Natural killer cell (primary cell): ENCODE measurements at regions not wholly inside any gene's neighbourhood (a gene's known extent, or its start where the extent isn't known, plus 50 kb on each side); places are given as distances from the start of the nearest gene placed in this dataset.

Source experiments
- ATAC-seq, 3 donors: fragments of 150-1000 bp in 2 of 3; fragments of 200-7000 bp in 1 of 3; cut with Tn5 transposase; 1 replicate in 1 of 3; 2 replicates in 2 of 3; pipeline ENCODE4 v1.10.0; 2021; ENCODE audit warnings: mild to moderate bottlenecking in 2 of 3, moderate library complexity in 2 of 3
- DNase-seq, 2 donors: peaks; one replicate each; pipeline versions ENCODE4 v3.0.0 to v3.0.0-alpha.2; 2013 to 2021; ENCODE audit warnings: mixed read lengths in 1 of 2
- H3K27ac ChIP-seq: one replicate; pipeline ENCODE4 v1.5.1; 2013; ENCODE audit warnings: mild to moderate bottlenecking, low read length
- H3K27me3 ChIP-seq: one replicate; pipeline ENCODE4 v1.6.1; 2013; ENCODE audit warnings: low read length; ENCODE audit not compliant: control insufficient read depth, insufficient read depth
- H3K36me3 ChIP-seq: one replicate; pipeline ENCODE4 v1.6.1; 2013; ENCODE audit warnings: low read length; ENCODE audit not compliant: control insufficient read depth, insufficient read depth
- H3K4me1 ChIP-seq: one replicate; pipeline ENCODE4 v1.6.1; 2013; ENCODE audit warnings: low read length; ENCODE audit not compliant: control insufficient read depth, insufficient read depth
- H3K4me3 ChIP-seq: one replicate; pipeline ENCODE4 v1.5.1; 2013; ENCODE audit warnings: low read length
- H3K9me3 ChIP-seq: one replicate; pipeline ENCODE4 v1.6.1; 2013; ENCODE audit warnings: low read length; ENCODE audit not compliant: control insufficient read depth, insufficient read depth
- H3K27ac Mint-ChIP-seq, 2 donors: one replicate each; pipeline ENCODE4 v1.8.0; 2022; ENCODE audit warnings: mild to moderate bottlenecking in 2 of 2, mixed read lengths in 2 of 2, moderate library complexity in 1 of 2
- H3K27me3 Mint-ChIP-seq, 2 donors: one replicate each; pipeline ENCODE4 v1.8.0; 2022; ENCODE audit warnings: low read depth in 2 of 2, mixed read lengths in 2 of 2
- H3K36me3 Mint-ChIP-seq: one replicate; pipeline ENCODE4 v1.8.0; 2022; ENCODE audit warnings: mixed read lengths
- H3K4me1 Mint-ChIP-seq, 2 donors: one replicate each; pipeline ENCODE4 v1.8.0; 2022; ENCODE audit warnings: mixed read lengths in 2 of 2
- H3K4me3 Mint-ChIP-seq: one replicate; pipeline ENCODE4 v1.8.0; 2022; ENCODE audit warnings: mild to moderate bottlenecking, moderate library complexity, mixed read lengths
- H3K9me3 Mint-ChIP-seq, 2 donors: one replicate each; pipeline ENCODE4 v1.8.0; 2022; ENCODE audit warnings: mixed read lengths in 2 of 2
- WGBS: methylation state at CpG from one replicate; pipeline ENCODE4 v1.1.7; 2013; ENCODE audit warnings: missing lambda C conversion rate; ENCODE audit not compliant: insufficient coverage; 5-methylcytosine and 5-hydroxymethylcytosine counted together
- intact Hi-C: fragments of 100-400 bp; cut with micrococcal nuclease; formaldehyde crosslinking; loops from one replicate; pipeline ENCODE4 v1.14.2; 2022
- TF ChIP-seq, protein P1 (sequence below): fragments of 200-600 bp; IDR thresholded peaks from one replicate; pipeline ENCODE4 v1.8.0; 2022; ENCODE audit warnings: antibody characterized with exemption

DNA sequence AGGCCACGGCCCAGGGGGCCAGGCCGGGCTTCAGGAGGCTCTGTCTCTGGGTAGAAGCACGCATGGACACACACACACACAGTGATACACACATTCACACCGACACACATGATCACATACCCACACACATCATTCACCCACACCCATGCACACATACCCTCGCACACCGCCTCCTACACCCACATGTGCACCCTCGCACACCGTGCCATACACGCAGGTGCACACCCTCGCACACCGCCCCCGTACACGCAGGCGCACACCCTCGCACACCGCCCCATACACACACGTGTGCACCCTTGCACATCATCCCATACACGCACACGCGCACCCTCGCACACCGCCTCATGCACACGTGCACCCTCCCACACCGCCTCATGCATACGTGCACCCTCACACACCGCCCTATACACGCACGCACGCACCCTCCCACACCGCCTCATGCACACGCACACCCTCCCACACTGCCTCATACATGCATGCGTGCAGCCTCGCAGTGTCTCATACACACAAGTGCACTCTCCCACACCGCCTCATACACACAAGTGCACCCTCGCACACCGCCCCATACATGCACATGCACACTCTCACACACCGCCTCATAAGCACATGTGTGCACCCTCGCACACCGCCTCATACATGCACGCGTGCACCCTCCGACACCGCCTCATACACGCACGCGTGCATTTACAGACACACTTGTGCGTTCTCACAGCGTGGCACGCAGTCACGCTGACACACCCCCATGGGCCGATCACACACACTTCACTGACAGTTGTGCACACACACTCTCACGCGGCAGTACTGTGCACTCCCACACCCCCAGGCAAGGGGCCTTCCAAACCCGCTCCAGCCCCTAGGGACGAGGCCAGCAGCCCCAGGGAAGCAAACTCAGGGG lies 128.1 kb downstream of the SIK1 start:
- intact Hi-C loops = no loop called here
- Mint-ChIP-seq H3K9me3 (peaks cover 0 to 2% of the 10 kb centered on the region in 2 donors), H3K36me3 (no peaks in the 10 kb centered on the region), H3K4me1 (no peaks in the 10 kb centered on the region), H3K27ac (no peak overlapping the region), H3K4me3 (no peak overlapping the region), H3K27me3 (peaks cover 8 to 12% of the 10 kb centered on the region in 2 donors)
- Histone ChIP-seq H3K9me3 (peaks cover 3% of the 10 kb centered on the region), H3K27me3 (no peaks in the 10 kb centered on the region), H3K4me1 (peaks cover 3% of the 10 kb centered on the region), H3K36me3 (no peaks in the 10 kb centered on the region), H3K4me3 (no peak overlapping the region), H3K27ac (no peak overlapping the region)
- ATAC-seq (peak in 1 of 3 donors; percentile 22), DNase-seq (no peak)
- TF ChIP-seq, protein P1, sequence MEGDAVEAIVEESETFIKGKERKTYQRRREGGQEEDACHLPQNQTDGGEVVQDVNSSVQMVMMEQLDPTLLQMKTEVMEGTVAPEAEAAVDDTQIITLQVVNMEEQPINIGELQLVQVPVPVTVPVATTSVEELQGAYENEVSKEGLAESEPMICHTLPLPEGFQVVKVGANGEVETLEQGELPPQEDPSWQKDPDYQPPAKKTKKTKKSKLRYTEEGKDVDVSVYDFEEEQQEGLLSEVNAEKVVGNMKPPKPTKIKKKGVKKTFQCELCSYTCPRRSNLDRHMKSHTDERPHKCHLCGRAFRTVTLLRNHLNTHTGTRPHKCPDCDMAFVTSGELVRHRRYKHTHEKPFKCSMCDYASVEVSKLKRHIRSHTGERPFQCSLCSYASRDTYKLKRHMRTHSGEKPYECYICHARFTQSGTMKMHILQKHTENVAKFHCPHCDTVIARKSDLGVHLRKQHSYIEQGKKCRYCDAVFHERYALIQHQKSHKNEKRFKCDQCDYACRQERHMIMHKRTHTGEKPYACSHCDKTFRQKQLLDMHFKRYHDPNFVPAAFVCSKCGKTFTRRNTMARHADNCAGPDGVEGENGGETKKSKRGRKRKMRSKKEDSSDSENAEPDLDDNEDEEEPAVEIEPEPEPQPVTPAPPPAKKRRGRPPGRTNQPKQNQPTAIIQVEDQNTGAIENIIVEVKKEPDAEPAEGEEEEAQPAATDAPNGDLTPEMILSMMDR = no peak
- 96% methylated on average over 55 of the region's 55 CpGs for WGBS

DNA sequence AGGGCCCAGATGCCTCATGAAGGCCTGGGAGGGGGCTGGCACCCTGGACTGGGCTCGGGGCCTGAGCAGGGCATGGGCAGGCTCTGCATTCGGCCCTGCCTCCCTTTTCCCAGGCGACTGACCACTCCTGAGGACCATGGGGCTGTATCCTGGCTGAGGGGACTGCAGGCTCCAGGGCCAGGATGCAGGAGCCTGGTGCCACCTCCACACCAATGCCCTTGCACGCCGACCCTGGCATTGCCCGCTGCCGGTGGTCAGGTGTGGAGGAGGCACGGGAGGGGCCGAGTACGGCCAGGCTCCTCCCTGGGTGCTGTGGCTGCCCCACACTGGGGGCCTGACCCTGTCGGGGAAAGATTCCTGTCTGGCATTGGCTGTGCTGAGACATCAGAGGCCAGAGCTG lies 128.9 kb downstream of the SIK1 start:
- Histone ChIP-seq H3K36me3 (no peaks in the 10 kb centered on the region), H3K4me3 (no peak overlapping the region), H3K9me3 (peaks cover 3% of the 10 kb centered on the region), H3K27me3 (no peaks in the 10 kb centered on the region), H3K4me1 (peaks cover 3% of the 10 kb centered on the region), H3K27ac (no peak overlapping the region)
- no peak overlapping the region for H3K4me3 Mint-ChIP-seq
- no peak for DNase-seq
- no peak overlapping the region for H3K27ac Mint-ChIP-seq
- intact Hi-C loops = no loop called here
- TF ChIP-seq, protein P1 = no peak
- no peaks in the 10 kb centered on the region for H3K36me3 Mint-ChIP-seq
- peaks cover 0 to 2% of the 10 kb centered on the region in 2 donors for H3K9me3 Mint-ChIP-seq
- H3K4me1 Mint-ChIP-seq = no peaks in the 10 kb centered on the region
- WGBS = 88% methylated on average over 11 of the region's 11 CpGs
- H3K27me3 Mint-ChIP-seq = peaks cover 8 to 13% of the 10 kb centered on the region in 2 donors
- ATAC-seq = no peak

DNA sequence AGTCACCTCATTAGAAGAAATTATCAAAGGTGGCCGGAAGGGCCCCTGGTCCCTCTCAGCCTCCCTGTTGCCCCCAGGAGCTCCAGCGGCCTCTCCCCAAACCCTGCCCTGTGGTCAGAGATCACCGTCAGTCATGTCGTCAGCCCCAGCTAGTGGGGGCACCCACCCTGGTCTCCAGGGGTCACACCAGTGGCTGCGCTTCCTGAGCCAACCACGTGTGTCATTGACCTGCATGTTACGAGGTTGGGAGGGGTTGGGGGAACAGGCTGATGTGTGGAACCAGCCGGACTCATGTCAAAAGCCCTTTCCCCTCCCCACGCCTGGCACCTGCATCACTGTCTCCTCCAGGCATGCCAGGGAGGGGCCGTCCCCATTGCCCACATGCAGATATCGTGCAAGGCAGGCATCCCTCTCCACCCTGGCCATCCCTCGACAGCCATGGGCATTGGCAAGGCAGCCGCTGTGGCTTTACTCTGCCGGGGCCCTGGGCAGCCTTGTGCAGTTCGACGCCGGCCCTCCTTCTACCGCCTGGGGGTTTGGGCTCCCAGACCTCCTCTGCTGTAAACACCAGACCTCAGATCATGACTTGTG lies 128.7 kb downstream of the CRYAA start:
- H3K27me3 ChIP-seq = no peaks in the 10 kb centered on the region
- Mint-ChIP-seq H3K9me3 (peaks cover 0 to 2% of the 10 kb centered on the region in 2 donors), H3K36me3 (no peaks in the 10 kb centered on the region), H3K27ac (no peak overlapping the region), H3K4me3 (no peak overlapping the region), H3K27me3 (peaks cover 8 to 13% of the 10 kb centered on the region in 2 donors), H3K4me1 (no peaks in the 10 kb centered on the region)
- 70% methylated on average over 18 of the region's 18 CpGs for WGBS
- ATAC-seq (no peak), DNase-seq (no peak)
- intact Hi-C loops = no loop called here
- no peak overlapping the region for H3K4me3 ChIP-seq
- peaks cover 3% of the 10 kb centered on the region for H3K4me1 ChIP-seq
- H3K36me3 ChIP-seq = no peaks in the 10 kb centered on the region
- peaks cover 3% of the 10 kb centered on the region for H3K9me3 ChIP-seq
- no peak overlapping the region for H3K27ac ChIP-seq
- TF ChIP-seq, protein P1 = no peak
